PFSK-1 (cell line): ENCODE measurements at regions not wholly inside any gene's neighbourhood (a gene's known extent, or its start where the extent isn't known, plus 50 kb on each side); places are given as distances from the start of the nearest gene placed in this dataset.

ENCODE experiments used
- FOXP2 ChIP-seq: optimal IDR thresholded peaks from 2 replicates; pipeline ENCODE3; 2011; ENCODE audit warnings: borderline replicate concordance, control low read depth, inconsistent platforms; ENCODE audit not compliant: insufficient read depth; ENCODE audit errors: extremely low read length, extremely low read depth
- POLR2AphosphoS5 ChIP-seq: IDR thresholded peaks from 2 replicates; pipeline ENCODE4 v1.6.1; 2012; ENCODE audit warnings: low read depth, mild to moderate bottlenecking, control low read depth, low read length, moderate library complexity
- REST ChIP-seq, 2 experiments: IDR thresholded peaks; 2 replicates each; pipeline versions ENCODE4 v1.6.1 to v1.8.0; 2011 to 2012; ENCODE audit warnings: low read depth in 2 of 2, low read length in 2 of 2, control low read depth in 1 of 2, inconsistent platforms in 1 of 2, mild to moderate bottlenecking in 1 of 2, moderate library complexity in 1 of 2; ENCODE audit not compliant: insufficient read depth in 1 of 2
- SIN3A ChIP-seq: IDR thresholded peaks from 2 replicates; pipeline ENCODE4 v1.6.1; 2012; ENCODE audit warnings: mild to moderate bottlenecking, low read length, moderate library complexity, borderline replicate concordance; ENCODE audit not compliant: insufficient read depth
- TAF1 ChIP-seq: IDR thresholded peaks from 2 replicates; pipeline ENCODE4 v1.6.1; 2012; ENCODE audit warnings: low read length, control low read depth, borderline replicate concordance; ENCODE audit not compliant: insufficient read depth

GRCh38 chr13:68261105-68261504, 1031.0 kb upstream of the PCDH9 start:
- no peak for TF ChIP-seq REST (IDR thresholded peaks at IDR 0.05; ENCODE audit: insufficient read depth in 1 of 2, low read depth in 2 of 2, low read length in 2 of 2)
- TF ChIP-seq TAF1 = no peak
- no peak for TF ChIP-seq SIN3A
- TF ChIP-seq FOXP2 = no peak
- no peak for TF ChIP-seq POLR2AphosphoS5

GRCh38 chr13:68257111-68257842, 1027.1 kb upstream of the PCDH9 start:
- no peak for TF ChIP-seq REST (IDR thresholded peaks at IDR 0.05; ENCODE audit: insufficient read depth in 1 of 2, low read depth in 2 of 2, low read length in 2 of 2)
- TF ChIP-seq POLR2AphosphoS5 = no peak
- TF ChIP-seq TAF1 = no peak
- no peak for TF ChIP-seq FOXP2
- TF ChIP-seq SIN3A = no peak

DNA sequence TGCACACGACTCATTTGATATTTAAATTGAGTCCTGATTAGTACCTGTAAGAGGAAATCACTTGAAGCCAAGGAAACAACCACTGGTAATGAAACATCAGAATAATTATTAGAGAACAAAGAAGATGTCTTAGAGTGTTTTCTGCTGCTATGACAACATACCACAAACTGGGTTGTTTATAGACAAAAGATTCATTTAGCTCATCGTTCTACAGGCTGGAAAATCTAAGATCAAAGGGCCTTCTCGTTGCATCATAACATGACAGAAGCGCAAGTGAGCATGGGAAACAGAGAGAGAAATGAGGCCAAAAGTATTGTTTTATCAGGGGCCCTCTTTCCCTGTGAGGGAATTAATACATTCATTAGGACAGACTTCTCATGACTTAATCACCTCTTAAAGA, 1024.0 kb upstream of the PCDH9 start:
- TF ChIP-seq REST (IDR thresholded peaks at IDR 0.05; ENCODE audit: insufficient read depth in 1 of 2, low read depth in 2 of 2, low read length in 2 of 2) (no peak), SIN3A (no peak), TAF1 (no peak), POLR2AphosphoS5 (no peak), FOXP2 (no peak)

DNA sequence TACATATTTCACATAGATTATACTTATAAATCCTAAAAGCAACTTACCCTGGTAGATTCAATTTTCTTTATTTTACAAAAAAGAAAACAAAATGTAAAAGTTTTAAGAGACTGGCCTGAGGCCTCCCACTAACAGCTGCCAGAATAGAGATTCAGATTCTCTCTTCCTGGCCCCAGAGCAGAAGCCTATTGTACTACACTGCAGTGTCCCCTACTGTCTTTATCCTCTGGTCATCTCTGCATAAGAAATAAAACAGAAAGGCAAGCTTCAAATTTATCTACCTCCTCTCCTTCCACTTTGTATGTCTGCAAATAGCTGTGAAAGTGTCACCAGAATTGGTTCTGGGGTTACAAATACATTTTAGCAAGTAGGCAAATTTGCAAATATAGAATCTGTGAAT, 1004.1 kb upstream of the PCDH9 start:
- TF ChIP-seq POLR2AphosphoS5 (no peak), REST (IDR thresholded peaks at IDR 0.05; ENCODE audit: insufficient read depth in 1 of 2, low read depth in 2 of 2, low read length in 2 of 2) (no peak), SIN3A (no peak), TAF1 (no peak), FOXP2 (no peak)
